ENCODE measurements at regions not wholly inside any gene's neighbourhood (a gene's known extent, or its start where the extent isn't known, plus 50 kb on each side); places are given as distances from the start of the nearest gene placed in this dataset.

- Histone ChIP-seq H3K9ac (ENCODE audit: low read length) (no peak overlapping the region), H3K79me2 (ENCODE audit: low read length) (no peaks in the 10 kb centered on the region), H3K4me2 (ENCODE audit: low read depth, low read length, poor library complexity, severe bottlenecking) (no peak overlapping the region), H3K36me3 (ENCODE audit: insufficient read depth, low read length) (no peaks in the 10 kb centered on the region), H3K9me3 (ENCODE audit: low read length) (peaks cover 24% of the 10 kb centered on the region), H4K20me1 (ENCODE audit: insufficient read depth, low read depth, low read length) (no peaks in the 10 kb centered on the region), H3K4me1 (ENCODE audit: low read length) (no peaks in the 10 kb centered on the region), H3K9me2 (replicated peaks; ENCODE audit: insufficient read depth, low read length) (no peaks in the 10 kb centered on the region), H3K27me3 (ENCODE audit: low read length) (no peaks in the 10 kb centered on the region), H2AFZ (ENCODE audit: low read length) (no peak overlapping the region), H3K27ac (ENCODE audit: low read length) (no peak overlapping the region), H3K4me3 (ENCODE audit: low read length) (no peak overlapping the region)
- DNase-seq: no peak
Observed at GRCh38 chr1:104929280-104929679, 1179.6 kb downstream of the AMY1C start.

DNA sequence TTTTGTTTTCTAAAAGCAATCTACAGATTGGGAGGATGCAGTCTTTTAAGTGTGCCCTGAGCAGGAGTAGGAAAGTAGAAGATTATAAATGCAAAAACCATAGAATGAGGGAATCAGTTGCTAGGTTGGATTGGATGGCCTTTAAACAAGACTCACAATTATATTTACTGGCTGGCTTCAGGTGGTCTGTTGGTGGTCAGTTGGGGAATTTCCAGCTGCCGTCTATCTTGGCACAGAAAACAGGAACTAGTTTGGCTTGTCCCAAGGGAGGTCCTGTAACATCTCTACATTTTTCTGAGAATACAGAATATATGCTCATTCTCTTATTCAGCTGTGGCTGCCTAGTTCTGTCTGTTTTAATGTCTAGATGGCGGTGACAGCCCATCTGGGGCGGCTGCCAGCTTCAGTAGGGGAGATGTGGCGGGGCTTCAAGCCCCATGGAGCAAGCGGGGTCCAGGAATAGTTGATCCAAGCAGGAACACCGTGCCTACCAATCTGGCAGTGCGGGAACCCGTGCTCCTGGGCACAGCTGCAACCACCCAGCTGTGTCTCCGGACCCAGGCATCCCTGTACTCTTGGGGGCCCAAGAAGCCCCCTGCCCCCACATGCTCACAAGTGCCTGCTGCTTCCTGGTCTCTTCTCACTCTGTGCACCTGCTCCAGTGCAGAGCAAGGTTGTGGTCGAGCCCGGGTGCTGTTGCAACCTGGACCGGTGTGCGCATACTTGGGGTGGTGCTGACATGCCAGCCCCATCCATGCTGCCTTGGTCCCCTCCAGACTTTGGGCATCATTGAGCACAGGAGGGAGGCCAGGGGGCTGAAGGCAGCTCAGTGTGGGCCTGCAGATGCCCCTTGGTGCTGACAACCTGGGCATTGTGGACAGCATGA lies 1182.6 kb downstream of the AMY1C start:
- Histone ChIP-seq H3K27ac (ENCODE audit: low read length) (no peak overlapping the region), H3K79me2 (ENCODE audit: low read length) (no peaks in the 10 kb centered on the region), H3K9me2 (replicated peaks; ENCODE audit: insufficient read depth, low read length) (no peaks in the 10 kb centered on the region), H3K9ac (ENCODE audit: low read length) (no peak overlapping the region), H4K20me1 (ENCODE audit: insufficient read depth, low read depth, low read length) (no peaks in the 10 kb centered on the region), H3K4me3 (ENCODE audit: low read length) (no peak overlapping the region), H3K9me3 (ENCODE audit: low read length) (peaks cover 13% of the 10 kb centered on the region), H3K27me3 (ENCODE audit: low read length) (no peaks in the 10 kb centered on the region), H3K4me1 (ENCODE audit: low read length) (no peaks in the 10 kb centered on the region), H2AFZ (ENCODE audit: low read length) (no peak overlapping the region), H3K36me3 (ENCODE audit: insufficient read depth, low read length) (no peaks in the 10 kb centered on the region), H3K4me2 (ENCODE audit: low read depth, low read length, poor library complexity, severe bottlenecking) (no peak overlapping the region)
- no peak for DNase-seq

GRCh38 chr1:104932949-104933679 lies 1183.4 kb downstream of the AMY1C start:
- Histone ChIP-seq H3K36me3 (ENCODE audit: insufficient read depth, low read length) (no peaks in the 10 kb centered on the region), H3K79me2 (ENCODE audit: low read length) (no peaks in the 10 kb centered on the region), H3K9me2 (replicated peaks; ENCODE audit: insufficient read depth, low read length) (no peaks in the 10 kb centered on the region), H3K27ac (ENCODE audit: low read length) (no peak overlapping the region), H3K4me3 (ENCODE audit: low read length) (no peak overlapping the region), H3K4me2 (ENCODE audit: low read depth, low read length, poor library complexity, severe bottlenecking) (no peak overlapping the region), H2AFZ (ENCODE audit: low read length) (no peak overlapping the region), H3K4me1 (ENCODE audit: low read length) (no peaks in the 10 kb centered on the region), H3K9me3 (ENCODE audit: low read length) (peaks cover 7% of the 10 kb centered on the region), H3K9ac (ENCODE audit: low read length) (no peak overlapping the region), H4K20me1 (ENCODE audit: insufficient read depth, low read depth, low read length) (no peaks in the 10 kb centered on the region), H3K27me3 (ENCODE audit: low read length) (no peaks in the 10 kb centered on the region)
- no peak for DNase-seq

DNA sequence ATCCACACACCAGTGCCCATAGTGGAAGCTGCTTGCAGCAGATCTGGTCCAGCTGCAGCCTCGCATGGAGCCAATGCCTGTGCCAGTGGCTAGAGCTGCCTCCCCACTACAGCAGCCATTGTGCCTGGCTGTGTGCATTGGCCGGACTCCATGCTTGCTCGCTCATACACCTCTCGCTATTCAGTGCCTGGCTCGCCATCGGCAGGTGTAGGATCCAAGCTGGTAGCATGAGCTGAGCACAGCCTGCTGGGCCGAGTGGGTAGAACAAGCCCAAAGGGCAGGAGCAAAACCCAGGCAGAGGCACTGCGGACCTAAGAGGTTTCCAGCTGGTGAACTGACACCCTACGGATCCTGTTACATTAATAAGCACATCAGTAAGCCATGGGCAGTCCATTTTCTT lies 1184.1 kb downstream of the AMY1C start:
- Histone ChIP-seq H3K79me2 (ENCODE audit: low read length) (no peaks in the 10 kb centered on the region), H3K9ac (ENCODE audit: low read length) (no peak overlapping the region), H3K4me1 (ENCODE audit: low read length) (no peaks in the 10 kb centered on the region), H3K4me3 (ENCODE audit: low read length) (no peak overlapping the region), H3K9me2 (replicated peaks; ENCODE audit: insufficient read depth, low read length) (no peaks in the 10 kb centered on the region), H3K36me3 (ENCODE audit: insufficient read depth, low read length) (no peaks in the 10 kb centered on the region), H3K27ac (ENCODE audit: low read length) (no peak overlapping the region), H2AFZ (ENCODE audit: low read length) (no peak overlapping the region), H3K27me3 (ENCODE audit: low read length) (no peaks in the 10 kb centered on the region), H4K20me1 (ENCODE audit: insufficient read depth, low read depth, low read length) (no peaks in the 10 kb centered on the region), H3K4me2 (ENCODE audit: low read depth, low read length, poor library complexity, severe bottlenecking) (no peak overlapping the region), H3K9me3 (ENCODE audit: low read length) (peaks cover 7% of the 10 kb centered on the region)
- no peak for DNase-seq

- no peak overlapping the region for H3K4me3 ChIP-seq (ENCODE audit: low read length)
- no peaks in the 10 kb centered on the region for H3K79me2 ChIP-seq (ENCODE audit: low read length)
- no peak overlapping the region for H3K9ac ChIP-seq (ENCODE audit: low read length)
- no peak overlapping the region for H3K27ac ChIP-seq (ENCODE audit: low read length)
- no peaks in the 10 kb centered on the region for H3K9me2 ChIP-seq (replicated peaks; ENCODE audit: insufficient read depth, low read length)
- no peaks in the 10 kb centered on the region for H3K27me3 ChIP-seq (ENCODE audit: low read length)
- H3K9me3 ChIP-seq (ENCODE audit: low read length): peaks cover 7% of the 10 kb centered on the region
- no peak overlapping the region for H2AFZ ChIP-seq (ENCODE audit: low read length)
- no peaks in the 10 kb centered on the region for H3K4me1 ChIP-seq (ENCODE audit: low read length)
- no peak overlapping the region for H3K4me2 ChIP-seq (ENCODE audit: low read depth, low read length, poor library complexity, severe bottlenecking)
- H3K36me3 ChIP-seq (ENCODE audit: insufficient read depth, low read length): no peaks in the 10 kb centered on the region
- no peaks in the 10 kb centered on the region for H4K20me1 ChIP-seq (ENCODE audit: insufficient read depth, low read depth, low read length)
- DNase-seq: no peak
Observed at GRCh38 chr1:104945406-104945805, 1195.7 kb downstream of the AMY1C start.

DNA sequence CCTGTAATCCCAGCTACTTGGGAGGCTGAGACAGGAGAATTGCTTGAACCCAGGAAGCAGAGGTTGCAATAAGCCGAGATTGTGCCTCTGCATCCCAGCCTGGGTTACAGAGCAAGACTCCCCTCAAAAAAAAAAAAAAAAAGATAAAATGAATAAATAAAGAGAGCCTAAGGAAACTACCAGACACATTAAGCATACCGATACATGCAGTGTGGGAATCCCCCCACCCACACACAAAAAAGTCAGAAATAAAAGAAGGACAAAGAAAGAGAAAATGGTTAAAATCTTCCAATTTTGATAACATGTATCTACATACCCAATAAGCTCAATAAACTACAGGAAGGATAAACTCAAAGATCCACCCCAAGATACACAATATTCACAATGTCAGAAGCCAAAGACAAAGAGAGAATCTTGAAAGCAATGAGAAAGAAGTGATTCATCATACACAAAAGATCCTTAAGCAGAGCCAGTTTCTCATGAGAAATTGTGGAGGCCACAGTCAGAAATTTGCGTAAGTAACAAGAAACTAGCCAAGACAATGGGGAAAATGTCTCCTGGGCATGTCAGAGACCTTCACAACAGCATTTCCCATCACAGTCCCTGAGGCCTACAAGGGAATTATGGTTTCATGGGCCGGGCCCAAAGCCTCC lies 1197.0 kb downstream of the AMY1C start:
- DNase-seq: no peak
- no peaks in the 10 kb centered on the region for H3K9me2 ChIP-seq (replicated peaks; ENCODE audit: insufficient read depth, low read length)
- no peaks in the 10 kb centered on the region for H4K20me1 ChIP-seq (ENCODE audit: insufficient read depth, low read depth, low read length)
- no peak overlapping the region for H3K27ac ChIP-seq (ENCODE audit: low read length)
- no peak overlapping the region for H3K4me3 ChIP-seq (ENCODE audit: low read length)
- H3K4me1 ChIP-seq (ENCODE audit: low read length): no peaks in the 10 kb centered on the region
- H3K36me3 ChIP-seq (ENCODE audit: insufficient read depth, low read length): no peaks in the 10 kb centered on the region
- no peak overlapping the region for H3K4me2 ChIP-seq (ENCODE audit: low read depth, low read length, poor library complexity, severe bottlenecking)
- no peaks in the 10 kb centered on the region for H3K27me3 ChIP-seq (ENCODE audit: low read length)
- H3K9me3 ChIP-seq (ENCODE audit: low read length): peaks cover 12% of the 10 kb centered on the region
- no peak overlapping the region for H2AFZ ChIP-seq (ENCODE audit: low read length)
- H3K79me2 ChIP-seq (ENCODE audit: low read length): no peaks in the 10 kb centered on the region
- no peak overlapping the region for H3K9ac ChIP-seq (ENCODE audit: low read length)

- Histone ChIP-seq H3K27me3 (ENCODE audit: low read length) (no peaks in the 10 kb centered on the region), H3K4me1 (ENCODE audit: low read length) (no peaks in the 10 kb centered on the region), H3K4me2 (ENCODE audit: low read depth, low read length, poor library complexity, severe bottlenecking) (no peak overlapping the region), H3K79me2 (ENCODE audit: low read length) (no peaks in the 10 kb centered on the region), H3K9me2 (replicated peaks; ENCODE audit: insufficient read depth, low read length) (no peaks in the 10 kb centered on the region), H3K27ac (ENCODE audit: low read length) (no peak overlapping the region), H3K9ac (ENCODE audit: low read length) (no peak overlapping the region), H3K4me3 (ENCODE audit: low read length) (no peak overlapping the region), H3K36me3 (ENCODE audit: insufficient read depth, low read length) (no peaks in the 10 kb centered on the region), H4K20me1 (ENCODE audit: insufficient read depth, low read depth, low read length) (no peaks in the 10 kb centered on the region), H3K9me3 (ENCODE audit: low read length) (peaks cover 11% of the 10 kb centered on the region; the same call in 1 of the 2 replicates), H2AFZ (ENCODE audit: low read length) (no peak overlapping the region)
- no peak for DNase-seq
Observed at GRCh38 chr1:104953555-104953954, 1203.9 kb downstream of the AMY1C start.

DNA sequence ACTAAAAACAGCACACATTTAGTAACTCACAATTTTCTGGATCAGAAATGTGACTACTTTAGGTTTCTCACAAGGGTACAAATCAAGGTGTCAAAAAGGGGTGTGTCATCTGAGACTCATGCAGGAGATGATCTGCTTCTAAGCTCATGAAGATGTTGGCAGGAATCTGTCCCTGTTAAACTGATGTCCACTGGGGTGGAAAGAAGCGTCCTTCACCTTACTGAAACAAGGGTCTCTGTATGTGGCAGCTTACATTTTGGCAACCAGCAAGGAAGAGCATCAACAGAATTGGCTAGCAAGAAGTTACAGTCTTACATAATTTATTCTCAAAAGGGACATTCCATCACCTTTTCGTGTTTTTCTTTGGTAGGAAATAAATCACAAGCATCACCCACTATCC lies 1223.8 kb downstream of the AMY1C start:
- Histone ChIP-seq H3K9me3 (ENCODE audit: low read length) (peaks cover 19% of the 10 kb centered on the region), H3K27ac (ENCODE audit: low read length) (no peak overlapping the region), H3K79me2 (ENCODE audit: low read length) (no peaks in the 10 kb centered on the region), H3K36me3 (ENCODE audit: insufficient read depth, low read length) (no peaks in the 10 kb centered on the region), H3K9ac (ENCODE audit: low read length) (no peak overlapping the region), H3K4me3 (ENCODE audit: low read length) (no peak overlapping the region), H3K4me1 (ENCODE audit: low read length) (no peaks in the 10 kb centered on the region), H4K20me1 (ENCODE audit: insufficient read depth, low read depth, low read length) (no peaks in the 10 kb centered on the region), H3K9me2 (replicated peaks; ENCODE audit: insufficient read depth, low read length) (no peaks in the 10 kb centered on the region), H3K4me2 (ENCODE audit: low read depth, low read length, poor library complexity, severe bottlenecking) (no peak overlapping the region), H3K27me3 (ENCODE audit: low read length) (no peaks in the 10 kb centered on the region), H2AFZ (ENCODE audit: low read length) (no peak overlapping the region)
- DNase-seq: no peak

Data from Karpas-422 (cell line).